HG02870 (cell line): ENCODE measurements at regions not wholly inside any gene's neighbourhood (a gene's known extent, or its start where the extent isn't known, plus 50 kb on each side); places are given as distances from the start of the nearest gene placed in this dataset.

Source experiments
- ATAC-seq: cut with Tn5 transposase; IDR thresholded peaks from one replicate; pipeline ENCODE4 v1.9.1; 2021; ENCODE audit warnings: mild to moderate bottlenecking, moderate library complexity; ENCODE audit not compliant: unreplicated experiment

- ATAC-seq, result no peak
Measured at GRCh38 chr11:93959663-93960062, 61.5 kb upstream of the HEPHL1 start.

- ATAC-seq, result no peak
Measured at GRCh38 chr11:93963072-93963471, 58.1 kb upstream of the HEPHL1 start.

- ATAC-seq, result no peak
Measured at GRCh38 chr11:93967258-93967657, 53.9 kb upstream of the HEPHL1 start.

GRCh38 chr11:93967944-93968343, 53.2 kb upstream of the HEPHL1 start:
- ATAC-seq, result no peak

- no peak for ATAC-seq
Measured at GRCh38 chr11:93969925-93970922, 50.9 kb upstream of the HEPHL1 start.
